ENCODE measurements at regions not wholly inside any gene's neighbourhood (a gene's known extent, or its start where the extent isn't known, plus 50 kb on each side); places are given as distances from the start of the nearest gene placed in this dataset.
"Not testable (repeated sequence)": the region's sequence is repeated elsewhere in the genome, so short reads cannot be mapped to it uniquely, and the experiment has no call there.

DNA sequence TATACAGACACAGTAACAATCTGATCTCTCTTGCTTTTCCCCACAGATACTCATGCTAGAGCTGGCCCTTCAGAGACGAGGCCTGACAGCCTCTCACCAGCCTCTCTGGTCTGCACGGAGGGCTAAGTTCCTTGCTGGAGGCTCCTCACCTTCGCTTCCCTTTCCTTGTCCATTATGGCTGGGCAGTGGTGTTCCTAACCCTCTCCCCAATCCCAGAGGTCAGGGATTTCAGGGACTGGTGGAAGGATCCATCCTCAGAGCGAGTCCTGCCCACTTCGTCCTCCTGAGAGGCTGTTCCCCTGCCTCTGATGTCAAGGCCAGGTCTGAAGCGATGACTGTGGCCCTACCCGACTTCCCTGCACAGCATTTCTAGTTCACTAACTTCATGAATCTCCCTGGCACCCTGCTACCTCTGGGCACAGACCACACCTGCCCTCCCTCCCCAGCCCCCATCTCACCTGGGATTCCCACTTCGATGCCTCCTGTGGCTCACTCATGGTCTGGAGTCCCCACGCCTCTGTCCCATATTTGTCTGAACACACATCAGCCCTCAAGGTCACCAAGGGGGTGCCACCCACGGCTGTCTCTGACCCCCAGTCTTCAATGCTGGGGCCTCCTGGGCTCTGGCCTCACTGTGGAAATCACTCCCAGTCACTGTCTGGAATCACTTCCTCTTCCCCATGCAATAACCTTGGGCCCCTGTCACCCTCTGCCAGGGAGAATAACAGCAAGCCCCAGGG is 124.9 kb upstream of the PRR20G start:
- in situ Hi-C loops (cut with HindIII; ENCODE audit: low pct_unique_long_range_greater_than_20kb, low sequenced_read_pairs) = no loop called here
- no peak for DNase-seq (ENCODE audit: low read depth in 1 of 2, low spot score in 1 of 2)
- TF ChIP-seq JUND (IDR thresholded peaks at IDR 0.05; ENCODE audit: low read depth) = no peak

DNA sequence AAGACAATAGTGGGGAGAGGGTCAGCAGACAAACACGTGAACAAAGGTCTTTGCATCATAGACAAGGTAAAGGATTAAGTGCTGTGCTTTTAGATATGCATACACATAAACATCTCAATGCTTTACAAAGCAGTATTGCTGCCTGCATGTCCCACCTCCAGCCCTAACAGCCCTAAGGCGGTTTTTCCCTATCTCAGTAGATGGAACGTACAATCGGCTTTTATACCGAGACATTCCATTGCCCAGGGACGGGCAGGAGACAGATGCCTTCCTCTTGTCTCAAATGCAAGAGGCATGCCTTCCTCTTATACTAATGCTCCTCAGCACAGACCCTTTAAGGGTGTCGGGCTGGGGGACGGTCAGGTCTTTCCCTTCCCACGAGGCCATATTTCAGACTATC is 124.0 kb upstream of the PRR20G start:
- in situ Hi-C loops (cut with HindIII; ENCODE audit: low pct_unique_long_range_greater_than_20kb, low sequenced_read_pairs); DNase-seq (ENCODE audit: low read depth in 1 of 2, low spot score in 1 of 2): not testable (repeated sequence)

DNA sequence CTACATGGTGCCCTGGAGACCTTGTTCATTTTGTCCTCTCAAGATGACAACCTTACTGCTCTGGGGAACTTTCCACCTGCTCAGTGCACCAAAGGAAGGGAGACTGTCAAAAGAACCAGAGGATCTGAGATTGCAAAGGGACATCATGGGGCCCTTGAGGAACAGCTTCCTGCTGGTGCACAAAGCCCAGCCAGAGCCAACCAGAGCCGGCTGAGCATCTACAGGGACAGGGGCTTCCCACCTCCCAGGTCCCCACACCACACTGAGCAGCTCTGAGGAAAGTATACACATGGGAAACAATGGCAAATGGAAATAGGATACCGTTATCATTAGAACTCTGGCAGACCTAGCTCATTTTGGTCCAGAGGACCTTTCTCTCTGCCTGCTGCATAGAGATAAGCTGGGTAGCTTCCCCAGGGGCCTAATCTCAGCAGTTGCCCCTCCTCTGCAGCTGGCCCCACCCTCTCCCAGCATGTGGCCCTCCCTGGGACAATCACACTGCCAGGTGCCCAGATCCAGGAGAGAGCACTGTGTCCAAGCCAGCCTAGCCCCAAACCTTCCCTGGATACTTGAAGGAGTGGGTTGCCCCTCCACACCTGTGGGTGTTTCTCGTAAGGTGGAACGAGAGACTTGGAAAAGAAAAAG is 123.4 kb upstream of the PRR20G start:
- no peak for DNase-seq (ENCODE audit: low read depth in 1 of 2, low spot score in 1 of 2)
- in situ Hi-C loops (cut with HindIII; ENCODE audit: low pct_unique_long_range_greater_than_20kb, low sequenced_read_pairs) = no loop called here
- no peak for TF ChIP-seq JUND (IDR thresholded peaks at IDR 0.05; ENCODE audit: low read depth)

DNA sequence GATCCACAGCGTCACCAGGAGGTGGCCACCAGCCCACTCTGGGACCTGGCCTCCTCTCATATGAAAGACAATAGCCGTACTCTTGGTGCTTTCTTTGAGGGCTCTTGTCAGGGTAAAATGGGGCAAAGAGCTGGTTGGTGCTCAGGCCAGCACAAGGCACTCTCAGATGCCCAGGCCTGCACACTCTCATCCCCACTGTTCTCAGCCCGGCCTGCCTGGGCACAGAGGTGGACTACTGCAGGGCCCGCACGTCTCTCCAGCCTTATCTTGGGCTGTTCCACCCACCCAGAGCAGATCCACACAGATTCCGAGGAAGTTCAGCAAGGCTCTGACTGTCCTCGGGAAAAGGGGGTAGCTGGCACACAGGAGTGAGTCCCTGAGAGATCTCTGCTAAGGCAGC is 122.8 kb upstream of the PRR20G start:
- in situ Hi-C loops (cut with HindIII; ENCODE audit: low pct_unique_long_range_greater_than_20kb, low sequenced_read_pairs) = no loop called here
- DNase-seq (ENCODE audit: low read depth in 1 of 2, low spot score in 1 of 2) = no peak
- no peak for TF ChIP-seq JUND (IDR thresholded peaks at IDR 0.05; ENCODE audit: low read depth)

DNA sequence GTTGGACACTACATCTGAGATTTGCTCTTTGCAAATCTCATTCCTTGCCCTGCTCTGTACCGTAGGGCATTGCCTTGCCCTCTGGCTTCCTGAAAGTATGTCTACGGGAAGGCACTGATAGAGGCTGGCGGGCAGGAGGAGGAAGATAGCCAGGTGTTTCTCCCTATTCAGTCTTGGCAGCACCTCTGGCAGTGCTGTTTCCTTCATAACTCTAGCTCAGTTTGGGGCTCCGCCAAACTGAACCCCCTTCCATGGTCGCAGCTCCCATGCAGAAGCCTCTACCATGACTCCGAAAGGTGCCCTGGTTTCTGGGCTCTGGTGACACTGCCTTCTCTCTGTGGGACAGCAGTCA is 122.3 kb upstream of the PRR20G start:
- TF ChIP-seq JUND (IDR thresholded peaks at IDR 0.05; ENCODE audit: low read depth) = no peak
- in situ Hi-C loops (cut with HindIII; ENCODE audit: low pct_unique_long_range_greater_than_20kb, low sequenced_read_pairs) = no loop called here
- DNase-seq (ENCODE audit: low read depth in 1 of 2, low spot score in 1 of 2) = no peak

DNA sequence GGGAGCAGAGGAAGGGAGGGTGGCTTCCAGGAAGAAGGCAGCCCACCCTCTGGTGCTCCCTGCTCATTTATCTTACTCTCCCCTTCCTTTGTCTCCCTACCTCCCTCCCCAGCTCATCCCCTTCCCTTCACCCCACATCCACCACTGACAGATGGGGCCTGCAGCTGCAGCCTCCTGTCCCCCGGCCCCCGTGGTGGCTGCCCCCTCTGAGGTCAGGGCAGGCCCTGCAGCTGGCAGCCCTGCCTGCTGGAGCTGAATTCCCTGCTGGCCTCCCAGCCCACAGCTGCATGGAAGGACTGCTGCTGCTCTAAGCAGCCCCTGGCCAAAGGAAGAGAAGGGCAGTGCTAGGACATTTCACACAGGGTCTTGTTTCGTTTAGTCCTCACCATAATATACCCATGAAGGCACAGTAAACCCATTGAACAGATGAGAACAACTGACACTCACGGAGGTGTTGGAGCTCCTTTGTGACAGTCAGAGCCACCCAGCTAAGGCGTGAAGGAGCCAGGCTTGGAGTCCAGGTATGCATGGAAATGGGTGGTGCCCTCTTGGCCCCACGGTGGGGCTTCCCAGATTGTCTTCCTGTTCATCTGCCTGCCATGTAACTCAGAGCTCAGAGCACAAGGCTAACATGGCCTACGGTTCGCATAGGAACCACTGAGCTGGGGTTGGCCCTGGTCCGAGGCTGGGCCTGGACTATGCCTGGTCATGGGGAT is 121.7 kb upstream of the PRR20G start:
- in situ Hi-C loops (cut with HindIII; ENCODE audit: low pct_unique_long_range_greater_than_20kb, low sequenced_read_pairs) = no loop called here
- no peak for TF ChIP-seq JUND (IDR thresholded peaks at IDR 0.05; ENCODE audit: low read depth)
- DNase-seq (ENCODE audit: low read depth in 1 of 2, low spot score in 1 of 2) = no peak

DNA sequence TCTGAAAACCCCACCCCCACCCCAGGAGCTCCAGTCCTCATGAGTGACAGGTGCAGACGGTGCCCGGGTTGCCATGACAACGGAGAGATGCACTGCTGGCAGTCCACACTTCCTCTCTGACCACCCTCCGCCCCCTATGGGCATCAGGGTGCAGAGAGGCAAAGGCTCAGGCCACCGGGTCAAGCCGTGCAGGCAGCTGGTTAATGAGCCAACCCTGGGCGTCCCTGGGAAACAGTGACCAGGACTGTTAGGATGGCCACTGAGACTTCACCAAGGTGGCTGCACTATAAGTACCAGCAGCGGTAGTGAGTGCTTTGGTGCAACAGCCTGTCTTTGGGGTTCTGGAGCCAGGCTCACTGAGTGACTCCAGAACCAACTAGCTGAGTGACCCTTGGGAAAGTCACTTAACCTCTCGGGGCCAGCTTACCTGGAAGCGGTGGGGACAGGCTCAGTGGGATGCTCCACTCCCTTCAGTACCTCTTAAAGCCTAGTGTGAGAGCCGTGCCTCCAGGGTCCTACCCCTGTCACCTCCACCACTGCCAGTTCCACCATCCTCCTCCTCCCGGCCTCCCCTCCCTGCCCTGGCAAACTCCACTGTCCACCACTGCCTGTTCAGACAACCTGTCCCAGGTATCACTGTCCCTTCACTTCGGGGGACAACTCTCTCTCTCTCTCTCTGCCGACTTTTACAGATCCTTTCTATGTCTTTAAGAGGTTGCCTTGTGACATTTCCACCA is 121.0 kb upstream of the PRR20G start:
- in situ Hi-C loops (cut with HindIII; ENCODE audit: low pct_unique_long_range_greater_than_20kb, low sequenced_read_pairs) = no loop called here
- DNase-seq (ENCODE audit: low read depth in 1 of 2, low spot score in 1 of 2) = no peak

DNA sequence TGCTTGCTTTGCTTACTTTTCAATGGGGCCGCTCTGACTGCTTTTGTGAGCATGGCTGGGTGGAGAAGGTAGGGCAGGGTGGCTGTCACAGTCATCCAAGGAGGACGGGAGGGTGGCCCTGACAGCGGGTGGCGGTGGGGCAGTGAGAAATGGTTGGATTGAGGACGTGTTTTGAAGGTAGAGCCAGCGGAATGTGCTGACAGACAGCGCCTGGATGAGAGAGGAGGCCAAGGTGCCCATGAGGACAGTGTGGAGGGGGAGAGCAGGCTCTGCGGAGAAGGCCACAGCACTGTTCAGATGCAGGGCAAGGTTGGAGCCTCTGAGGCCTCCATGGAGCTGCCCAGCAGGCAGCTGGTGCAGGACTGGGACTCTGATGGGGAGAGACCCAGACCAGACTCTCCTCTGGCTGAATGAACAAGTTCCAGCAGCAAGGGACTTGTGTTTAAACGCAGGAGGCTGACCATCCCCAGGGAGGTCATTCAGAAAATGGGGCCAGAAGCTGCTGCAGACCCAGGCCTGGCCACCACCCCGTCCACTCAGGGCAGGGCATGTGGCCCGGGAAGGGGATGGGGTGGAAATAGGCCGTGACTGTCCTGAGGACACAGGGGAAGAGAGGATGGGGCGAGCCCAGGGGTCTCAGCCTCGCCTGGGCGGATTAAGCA is 120.3 kb upstream of the PRR20G start:
- DNase-seq (ENCODE audit: low read depth in 1 of 2, low spot score in 1 of 2) = no peak
- TF ChIP-seq JUND (IDR thresholded peaks at IDR 0.05; ENCODE audit: low read depth) = no peak
- in situ Hi-C loops (cut with HindIII; ENCODE audit: low pct_unique_long_range_greater_than_20kb, low sequenced_read_pairs) = no loop called here

More for the DNA sequence above, 121.0 kb upstream of the PRR20G start:
- no peak for TF ChIP-seq JUND (IDR thresholded peaks at IDR 0.05; ENCODE audit: low read depth)

DNA sequence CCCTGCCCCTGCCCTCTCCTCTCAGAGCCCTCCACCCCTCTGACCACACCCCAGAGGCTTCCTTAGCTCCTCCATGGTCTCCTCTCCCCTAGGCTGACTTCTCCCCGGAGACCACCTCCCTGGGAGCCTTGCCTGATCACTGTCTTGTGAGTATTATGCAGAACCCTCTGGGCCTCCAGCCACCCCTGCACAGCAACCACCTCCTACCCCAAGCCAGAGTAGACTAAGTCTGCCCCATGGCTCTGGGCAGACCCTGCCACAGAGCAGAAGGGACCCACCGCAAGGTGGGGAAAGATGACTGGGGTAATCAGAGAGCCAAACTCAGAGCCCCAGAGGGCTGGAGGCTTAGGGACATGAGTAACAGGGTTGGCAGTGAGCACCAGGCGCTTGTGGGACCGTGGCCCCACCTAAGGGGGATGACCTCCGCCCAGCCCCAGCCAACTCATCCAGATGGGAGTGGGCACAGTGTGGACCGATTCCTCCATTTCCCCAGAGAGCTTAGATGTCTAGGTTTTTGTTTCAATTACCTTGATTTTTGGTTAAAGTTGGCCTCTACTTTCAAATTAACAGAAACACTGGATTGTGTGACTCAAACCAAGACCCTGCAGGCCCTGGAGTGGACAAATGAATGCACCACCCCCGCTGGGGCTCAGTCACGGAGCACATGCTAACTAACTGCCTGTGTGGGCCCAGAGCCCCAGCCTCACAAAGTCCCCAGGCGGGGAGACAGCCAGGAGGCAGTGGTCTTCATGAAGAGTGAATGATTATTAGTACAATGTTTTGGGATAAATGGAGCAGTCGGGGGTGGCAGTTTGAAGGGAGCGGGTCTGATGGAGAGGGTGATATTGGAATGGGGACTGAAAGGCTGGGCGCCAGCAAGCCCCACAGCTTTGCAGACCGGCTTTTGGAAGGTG is 119.4 kb upstream of the PRR20G start:
- in situ Hi-C loops (cut with HindIII; ENCODE audit: low pct_unique_long_range_greater_than_20kb, low sequenced_read_pairs) = no loop called here
- DNase-seq (ENCODE audit: low read depth in 1 of 2, low spot score in 1 of 2) = no peak
- TF ChIP-seq JUND (IDR thresholded peaks at IDR 0.05; ENCODE audit: low read depth) = no peak

DNA sequence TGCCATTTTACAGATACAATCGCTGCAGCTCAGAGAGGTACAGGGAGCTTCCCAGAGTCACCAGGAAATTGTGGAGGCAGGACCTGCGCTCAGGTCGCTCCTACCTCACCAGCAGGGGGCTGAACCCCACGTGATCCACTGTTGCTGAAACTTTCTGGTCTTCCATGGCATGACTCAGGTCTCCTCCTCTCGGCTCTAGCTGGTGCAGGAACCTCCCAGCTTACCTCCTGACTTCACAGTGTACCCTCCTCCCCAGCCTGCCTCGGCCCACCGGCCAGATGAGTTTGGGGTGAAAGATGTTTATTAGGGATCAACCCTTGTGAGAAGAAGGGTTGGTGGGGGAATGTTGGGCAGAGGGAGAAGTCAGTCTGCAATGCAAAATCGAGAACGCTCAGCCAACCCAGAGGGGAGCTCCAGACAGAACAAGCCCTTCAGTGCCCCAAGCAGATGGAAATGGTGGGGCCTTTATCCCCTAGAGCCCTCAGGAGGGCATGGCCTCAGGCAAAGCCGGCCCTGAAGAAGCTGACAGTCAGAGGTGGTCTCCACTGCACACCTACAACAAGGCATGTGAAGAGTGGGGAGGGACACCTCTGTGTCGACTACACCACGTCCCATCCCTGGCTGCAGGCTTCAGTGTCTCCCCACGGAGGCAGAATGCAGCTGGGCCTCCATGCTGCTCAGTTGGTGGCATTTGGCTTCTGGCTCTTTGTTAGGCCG is 118.6 kb upstream of the PRR20G start:
- in situ Hi-C loops (cut with HindIII; ENCODE audit: low pct_unique_long_range_greater_than_20kb, low sequenced_read_pairs) = no loop called here
- no peak for TF ChIP-seq JUND (IDR thresholded peaks at IDR 0.05; ENCODE audit: low read depth)
- DNase-seq (ENCODE audit: low read depth in 1 of 2, low spot score in 1 of 2) = peak in 1 of 2 experiments; percentile 38

DNA sequence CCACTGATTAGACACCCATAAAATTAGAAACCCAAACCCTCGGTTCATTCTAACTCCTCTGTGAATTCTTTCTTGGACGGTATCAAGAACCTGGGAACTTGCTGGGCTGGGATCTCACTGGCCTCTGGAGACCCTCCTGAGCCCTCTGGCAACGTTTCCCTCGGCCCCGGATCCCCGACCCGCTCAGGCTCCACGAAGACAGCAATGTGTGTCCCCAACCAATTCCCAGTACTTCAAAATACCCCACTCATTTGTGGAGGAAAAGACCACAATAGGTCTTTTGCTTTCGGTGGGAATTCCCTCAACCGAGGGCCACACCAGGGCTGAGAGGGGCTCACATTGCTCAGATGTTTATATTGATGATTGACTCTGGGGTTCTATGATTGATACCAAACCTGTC is 117.9 kb upstream of the PRR20G start:
- in situ Hi-C loops (cut with HindIII; ENCODE audit: low pct_unique_long_range_greater_than_20kb, low sequenced_read_pairs) = no loop called here
- no peak for TF ChIP-seq JUND (IDR thresholded peaks at IDR 0.05; ENCODE audit: low read depth)
- no peak for DNase-seq (ENCODE audit: low read depth in 1 of 2, low spot score in 1 of 2)
